B cell (primary cell): ENCODE measurements at regions not wholly inside any gene's neighbourhood (a gene's known extent, or its start where the extent isn't known, plus 50 kb on each side); places are given as distances from the start of the nearest gene placed in this dataset.

Source experiments
- ATAC-seq: fragments of 200-7000 bp; cut with Tn5 transposase; one replicate; pipeline ENCODE4 v1.10.0; 2021; ENCODE audit warnings: low read depth, mild to moderate bottlenecking, moderate number of reproducible peaks, moderate library complexity
- CTCF ChIA-PET: fragments of 350-600 bp; sonication (Branson Sonifier 250); formaldehyde crosslinking; loops from one replicate; lab custom pipeline; 2021; ENCODE audit warnings: antibody characterized with exemption, inconsistent platforms; lab: Charles Lee
- POLR2A ChIA-PET: fragments of 350-600 bp; sonication (Branson Sonifier 250); formaldehyde crosslinking; loops from one replicate; lab custom pipeline; 2021; ENCODE audit warnings: antibody characterized with exemption; lab: Charles Lee
- DNase-seq: peaks from one replicate; pipeline ENCODE4 v3.0.0; 2013
- H2AFZ ChIP-seq: 2 replicates; pipeline ENCODE4 v1.6.1; 2012; ENCODE audit warnings: mild to moderate bottlenecking, low read depth, low read length; ENCODE audit not compliant: insufficient read depth, poor library complexity, severe bottlenecking
- H3K27ac ChIP-seq, 2 donors: 1 replicate in 1 of 2; 2 replicates in 1 of 2; pipeline ENCODE4 v1.5.1; 2012 to 2013; ENCODE audit warnings: low read length in 2 of 2, mild to moderate bottlenecking in 2 of 2, moderate library complexity in 1 of 2
- H3K27me3 ChIP-seq, 4 experiments: fragments of 200-600 bp in 1 of 4; sonication (generic) in 1 of 4; replicated peaks in 1 of 4; 1 replicate in 2 of 4; 2 replicates in 2 of 4; pipeline versions ENCODE4 v1.6.1 to v1.7.0; 2013 to 2016; ENCODE audit warnings: low read length in 3 of 4, mild to moderate bottlenecking in 2 of 4, mixed read lengths in 1 of 4, moderate library complexity in 1 of 4; ENCODE audit not compliant: insufficient read depth in 4 of 4, control insufficient read depth in 3 of 4; ENCODE audit errors: control extremely low read depth in 1 of 4
- H3K36me3 ChIP-seq, 2 experiments: replicated peaks in 1 of 2; 1 replicate in 1 of 2; 2 replicates in 1 of 2; pipeline versions ENCODE4 v1.6.1 to v1.7.1; 2013; ENCODE audit warnings: low read length in 1 of 2; ENCODE audit not compliant: insufficient read depth in 2 of 2, control insufficient read depth in 1 of 2; ENCODE audit errors: control extremely low read depth in 1 of 2, extremely low read depth in 1 of 2
- H3K4me1 ChIP-seq, 2 donors: fragments of 200-600 bp in 1 of 2; sonication (generic) in 1 of 2; 1 replicate in 1 of 2; 2 replicates in 1 of 2; pipeline versions ENCODE4 v1.5.1 to v1.6.1; 2013 to 2017; ENCODE audit warnings: low read length in 2 of 2; ENCODE audit not compliant: control insufficient read depth in 2 of 2, insufficient read depth in 2 of 2
- H3K4me2 ChIP-seq: replicated peaks from 2 replicates; pipeline ENCODE3; 2012; ENCODE audit warnings: mild to moderate bottlenecking, low read depth, low read length; ENCODE audit not compliant: poor library complexity, severe bottlenecking
- H3K4me3 ChIP-seq, 5 experiments: fragments of 200-600 bp in 1 of 5; sonication (generic) in 1 of 5; 1 replicate in 3 of 5; 2 replicates in 2 of 5; pipeline versions ENCODE4 v1.5.1 to v1.7.0; 2011 to 2016; ENCODE audit warnings: low read length in 4 of 5, mild to moderate bottlenecking in 4 of 5, low read depth in 2 of 5, control low read depth in 1 of 5, moderate library complexity in 1 of 5; ENCODE audit not compliant: insufficient read depth in 1 of 5; ENCODE audit errors: control extremely low read depth in 1 of 5, extremely low read depth in 1 of 5
- H3K79me2 ChIP-seq: fragments of 200-600 bp; sonication (generic); one replicate; pipeline ENCODE4 v1.6.0; 2016; ENCODE audit warnings: low read length; ENCODE audit not compliant: control insufficient read depth, insufficient read depth
- H3K9ac ChIP-seq: fragments of 200-600 bp; sonication (generic); 2 replicates; pipeline ENCODE4 v1.6.1; 2017; ENCODE audit warnings: mild to moderate bottlenecking, low read length, moderate library complexity
- H3K9me3 ChIP-seq, 3 donors: one replicate each; pipeline versions ENCODE4 v1.6.1 to v1.7.1; 2013; ENCODE audit warnings: low read length in 2 of 3; ENCODE audit not compliant: control insufficient read depth in 2 of 3, insufficient read depth in 1 of 3; ENCODE audit errors: control extremely low read depth in 1 of 3
- H4K20me1 ChIP-seq: 2 replicates; pipeline ENCODE4 v1.6.0; 2012; ENCODE audit warnings: mild to moderate bottlenecking, low read length; ENCODE audit not compliant: insufficient read depth, control insufficient read depth, poor library complexity, severe bottlenecking
- H3K27ac Mint-ChIP-seq: one replicate; pipeline ENCODE4 v1.8.0; 2021; ENCODE audit warnings: mixed read lengths
- H3K27me3 Mint-ChIP-seq: one replicate; pipeline ENCODE4 v1.8.0; 2021; ENCODE audit warnings: mixed read lengths
- H3K4me1 Mint-ChIP-seq: one replicate; pipeline ENCODE4 v1.8.0; 2021; ENCODE audit warnings: mixed read lengths
- H3K4me3 Mint-ChIP-seq: one replicate; pipeline ENCODE4 v1.8.0; 2021; ENCODE audit warnings: mixed read lengths
- H3K9me3 Mint-ChIP-seq: one replicate; pipeline ENCODE4 v1.8.0; 2022; ENCODE audit warnings: mixed read lengths; ENCODE audit not compliant: insufficient read depth
- CTCF ChIP-seq: fragments of 200-600 bp; IDR thresholded peaks from one replicate; pipeline ENCODE4 v1.8.0; 2022; ENCODE audit warnings: antibody characterized with exemption, mild to moderate bottlenecking
- EZH2 ChIP-seq: IDR thresholded peaks from 2 replicates; pipeline ENCODE4 v1.6.1; 2012; ENCODE audit warnings: borderline replicate concordance, low read depth, mild to moderate bottlenecking, moderate library complexity, low read length; ENCODE audit not compliant: insufficient read depth, poor library complexity, severe bottlenecking
- WGBS: methylation state at CpG from one replicate; pipeline ENCODE4 v1.1.5; 2013; ENCODE audit warnings: missing lambda C conversion rate; ENCODE audit not compliant: insufficient coverage; 5-methylcytosine and 5-hydroxymethylcytosine counted together
- intact Hi-C: fragments of 100-400 bp; cut with micrococcal nuclease; formaldehyde crosslinking; loops from one replicate; pipeline ENCODE4 v1.10.0; 2022

DNA sequence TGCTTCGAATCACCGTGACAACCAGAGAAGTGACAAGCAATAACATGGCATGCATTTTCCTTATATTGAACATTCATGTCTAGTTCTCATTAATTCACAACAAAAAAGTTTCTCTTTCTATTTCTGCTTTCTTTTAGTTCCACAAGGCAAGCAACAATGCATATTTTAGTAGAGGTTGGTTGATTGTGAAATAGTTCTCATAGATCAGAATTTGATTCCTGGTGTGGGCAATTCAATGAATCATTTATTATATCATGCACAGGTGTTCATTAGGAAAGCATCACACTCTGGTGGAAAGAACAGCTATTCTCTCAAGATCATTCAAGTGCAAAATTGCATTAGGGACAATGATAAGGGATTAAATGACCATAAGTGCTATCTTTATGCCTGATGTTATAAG, 980.9 kb downstream of the BRINP3 start:
- Histone ChIP-seq H3K79me2 (no peaks in the 10 kb centered on the region), H3K27me3 (no peaks in the 10 kb centered on the region), H3K36me3 (no peaks in the 10 kb centered on the region), H3K4me1 (no peaks in the 10 kb centered on the region), H4K20me1 (no peaks in the 10 kb centered on the region), H3K4me3 (no peak overlapping the region), H3K9me3 (no peaks in the 10 kb centered on the region), H2AFZ (no peak overlapping the region), H3K9ac (no peak overlapping the region), H3K4me2 (no peak overlapping the region), H3K27ac (no peak overlapping the region)
- Mint-ChIP-seq H3K9me3 (peaks cover 3% of the 10 kb centered on the region), H3K4me1 (no peaks in the 10 kb centered on the region), H3K4me3 (no peak overlapping the region), H3K27me3 (no peaks in the 10 kb centered on the region), H3K27ac (no peak overlapping the region)
- no CpG with 5 or more reads among the region's 2 CpGs for WGBS
- POLR2A ChIA-PET, result no interaction called here
- CTCF ChIA-PET, result no interaction called here
- no peak for DNase-seq
- no peak for ATAC-seq
- TF ChIP-seq EZH2, result no peak
- no peak for TF ChIP-seq CTCF
- intact Hi-C loops, result no loop called here

GRCh38 chr1:189499736-189500135, 977.9 kb downstream of the BRINP3 start:
- Histone ChIP-seq H3K79me2 (no peaks in the 10 kb centered on the region), H3K9ac (no peak overlapping the region), H3K9me3 (no peaks in the 10 kb centered on the region), H3K4me3 (no peak overlapping the region), H3K4me1 (no peaks in the 10 kb centered on the region), H3K4me2 (no peak overlapping the region), H2AFZ (no peak overlapping the region), H4K20me1 (no peaks in the 10 kb centered on the region), H3K27ac (no peak overlapping the region), H3K36me3 (no peaks in the 10 kb centered on the region), H3K27me3 (no peaks in the 10 kb centered on the region)
- WGBS, result no CpG with 5 or more reads among the region's 4 CpGs
- DNase-seq (no peak), ATAC-seq (no peak)
- no peaks in the 10 kb centered on the region for H3K4me1 Mint-ChIP-seq
- H3K4me3 Mint-ChIP-seq, result no peak overlapping the region
- H3K27ac Mint-ChIP-seq, result no peak overlapping the region
- TF ChIP-seq CTCF, result no peak
- no peak for TF ChIP-seq EZH2
- intact Hi-C loops, result no loop called here
- ChIA-PET CTCF (no interaction called here), POLR2A (no interaction called here)
- no peaks in the 10 kb centered on the region for H3K27me3 Mint-ChIP-seq
- H3K9me3 Mint-ChIP-seq, result peaks cover 3% of the 10 kb centered on the region
